Fibroblast of pulmonary artery (primary cell): ENCODE measurements at regions not wholly inside any gene's neighbourhood (a gene's known extent, or its start where the extent isn't known, plus 50 kb on each side); places are given as distances from the start of the nearest gene placed in this dataset.

Experiments
- DNase-seq: peaks from one replicate; pipeline ENCODE4 v3.0.0-alpha.2; 2010; ENCODE audit warnings: low read depth
- H3K4me3 ChIP-seq: replicated peaks from 2 replicates; pipeline ENCODE4 v1.5.1; 2011; ENCODE audit warnings: low read depth, mild to moderate bottlenecking, control low read depth, low read length, moderate library complexity
- TF ChIP-seq, protein P1 (sequence below): IDR thresholded peaks from 2 replicates; pipeline ENCODE4 v1.5.1; 2011; ENCODE audit warnings: mild to moderate bottlenecking, control low read depth, low read length, inconsistent platforms; ENCODE audit errors: missing control alignments

DNA sequence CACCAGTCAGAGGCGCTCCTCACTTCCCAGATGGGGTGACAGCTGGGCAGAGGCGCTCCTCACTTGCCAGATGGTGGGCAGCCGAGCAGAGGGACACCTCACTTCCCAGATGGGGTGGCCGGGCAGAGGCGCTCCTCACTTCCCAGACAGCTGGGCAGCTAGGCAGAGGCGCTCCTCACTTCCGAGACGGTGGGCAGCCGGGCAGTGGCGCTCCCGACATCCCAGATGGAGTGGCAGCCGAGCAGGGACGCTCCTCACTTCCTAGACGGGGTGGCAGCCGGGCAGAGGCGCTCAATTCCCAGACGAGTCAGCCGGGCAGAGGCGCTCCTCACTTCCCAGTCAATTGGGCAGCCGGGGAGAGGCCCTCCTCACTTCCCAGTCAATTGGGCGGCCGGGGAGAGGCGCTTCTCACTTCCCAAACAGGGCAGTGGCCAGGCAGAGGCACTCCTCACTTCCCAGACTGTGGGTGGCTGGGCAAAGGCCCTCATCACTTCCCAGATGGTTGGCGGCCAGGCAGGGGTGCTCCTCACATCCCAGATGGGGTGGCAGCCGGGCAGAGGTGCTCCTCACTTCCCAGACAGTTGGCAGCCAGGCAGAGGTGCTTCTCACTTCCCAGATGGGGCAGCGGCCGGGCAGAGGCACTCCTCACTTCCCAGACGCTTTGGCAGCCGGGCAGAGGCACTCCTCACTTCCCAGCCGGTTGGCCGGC lies 143.8 kb upstream of the ARID2 start:
- H3K4me3 ChIP-seq = no peak overlapping the region
- TF ChIP-seq, protein P1, sequence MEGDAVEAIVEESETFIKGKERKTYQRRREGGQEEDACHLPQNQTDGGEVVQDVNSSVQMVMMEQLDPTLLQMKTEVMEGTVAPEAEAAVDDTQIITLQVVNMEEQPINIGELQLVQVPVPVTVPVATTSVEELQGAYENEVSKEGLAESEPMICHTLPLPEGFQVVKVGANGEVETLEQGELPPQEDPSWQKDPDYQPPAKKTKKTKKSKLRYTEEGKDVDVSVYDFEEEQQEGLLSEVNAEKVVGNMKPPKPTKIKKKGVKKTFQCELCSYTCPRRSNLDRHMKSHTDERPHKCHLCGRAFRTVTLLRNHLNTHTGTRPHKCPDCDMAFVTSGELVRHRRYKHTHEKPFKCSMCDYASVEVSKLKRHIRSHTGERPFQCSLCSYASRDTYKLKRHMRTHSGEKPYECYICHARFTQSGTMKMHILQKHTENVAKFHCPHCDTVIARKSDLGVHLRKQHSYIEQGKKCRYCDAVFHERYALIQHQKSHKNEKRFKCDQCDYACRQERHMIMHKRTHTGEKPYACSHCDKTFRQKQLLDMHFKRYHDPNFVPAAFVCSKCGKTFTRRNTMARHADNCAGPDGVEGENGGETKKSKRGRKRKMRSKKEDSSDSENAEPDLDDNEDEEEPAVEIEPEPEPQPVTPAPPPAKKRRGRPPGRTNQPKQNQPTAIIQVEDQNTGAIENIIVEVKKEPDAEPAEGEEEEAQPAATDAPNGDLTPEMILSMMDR = no peak
- no peak for DNase-seq

- TF ChIP-seq, protein P1 = no peak
- DNase-seq = no peak
- H3K4me3 ChIP-seq = no peak overlapping the region
Measured at GRCh38 chr12:45586486-45586885, 143.0 kb upstream of the ARID2 start.

DNA sequence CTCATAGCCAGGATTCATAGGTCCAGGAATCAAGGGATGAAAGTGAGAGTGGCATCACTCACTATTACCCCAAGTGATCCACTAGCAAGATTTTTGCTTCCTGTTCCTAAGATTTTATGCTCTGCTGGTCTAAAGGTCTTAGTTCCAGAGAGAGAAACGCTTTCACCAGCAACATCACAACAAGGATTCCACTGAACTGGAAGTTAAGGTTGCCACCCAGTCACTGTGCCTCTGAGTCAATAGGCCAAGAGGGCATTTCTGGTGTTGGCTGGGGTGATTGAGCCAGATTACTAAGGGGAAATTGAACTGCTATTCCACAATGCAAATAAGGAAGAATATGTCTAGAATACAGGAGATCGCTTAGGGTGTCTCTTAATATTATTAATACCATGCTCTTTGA lies 142.5 kb upstream of the ARID2 start:
- DNase-seq = no peak
- no peak overlapping the region for H3K4me3 ChIP-seq
- TF ChIP-seq, protein P1 = no peak

DNA sequence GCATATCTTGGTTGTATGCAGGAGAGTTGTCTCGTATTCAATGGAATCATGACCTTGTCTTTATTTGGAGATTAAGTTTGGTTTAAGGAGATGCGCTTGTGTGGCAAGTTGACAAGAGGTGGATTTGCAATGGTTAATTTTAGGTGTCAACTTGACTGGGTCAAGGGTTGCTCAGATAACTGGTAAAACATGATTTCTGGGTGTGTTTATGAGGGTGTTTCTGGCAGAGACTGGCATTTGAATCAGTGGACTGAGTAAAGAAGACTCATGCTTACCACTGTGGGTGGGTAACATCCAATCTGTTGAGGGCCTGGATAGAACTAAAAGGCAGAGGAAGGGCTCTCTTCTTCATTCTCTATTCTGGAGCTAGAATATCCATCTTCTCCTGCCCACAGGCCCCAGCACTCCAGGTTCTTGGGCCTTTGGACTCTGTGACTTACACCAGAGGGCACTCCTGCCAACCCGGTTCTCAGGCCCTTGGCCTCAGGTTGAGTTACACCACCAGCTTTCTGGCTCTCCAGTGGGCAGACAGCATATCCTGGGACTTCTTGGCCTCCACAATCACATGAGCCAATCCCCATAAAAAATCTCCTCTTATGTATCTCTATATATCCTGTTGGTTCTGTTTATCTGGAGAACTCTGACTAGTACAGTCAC lies 141.5 kb upstream of the ARID2 start:
- TF ChIP-seq, protein P1 = no peak
- no peak for DNase-seq
- no peak overlapping the region for H3K4me3 ChIP-seq

GRCh38 chr12:45590646-45591045 lies 138.9 kb upstream of the ARID2 start:
- TF ChIP-seq, protein P1 = no peak
- no peak for DNase-seq
- no peak overlapping the region for H3K4me3 ChIP-seq

GRCh38 chr12:45591635-45592034 lies 137.9 kb upstream of the ARID2 start:
- no peak for DNase-seq
- TF ChIP-seq, protein P1 = no peak
- H3K4me3 ChIP-seq = no peak overlapping the region
